Kidney epithelial cell (primary cell): ENCODE measurements at regions not wholly inside any gene's neighbourhood (a gene's known extent, or its start where the extent isn't known, plus 50 kb on each side); places are given as distances from the start of the nearest gene placed in this dataset.

Experiments used
- DNase-seq: peaks from one replicate; pipeline ENCODE4 v3.0.0-alpha.2; 2010; ENCODE audit warnings: low read depth
- H3K27me3 ChIP-seq: 2 replicates; pipeline ENCODE4 v1.6.0; 2011; ENCODE audit warnings: low read length; ENCODE audit not compliant: control insufficient read depth, insufficient read depth
- H3K36me3 ChIP-seq: 2 replicates; pipeline ENCODE4 v1.5.1; 2011; ENCODE audit warnings: low read length; ENCODE audit not compliant: control insufficient read depth, insufficient read depth
- H3K4me3 ChIP-seq: 2 replicates; pipeline ENCODE4 v1.5.1; 2011; ENCODE audit warnings: low read depth, mild to moderate bottlenecking, control low read depth, low read length
- TF ChIP-seq, protein P1 (sequence below): IDR thresholded peaks from 2 replicates; pipeline ENCODE4 v1.5.1; 2011; ENCODE audit warnings: mild to moderate bottlenecking, moderate library complexity, low read length, control low read depth, inconsistent platforms; ENCODE audit not compliant: insufficient read depth, poor library complexity, severe bottlenecking

DNA sequence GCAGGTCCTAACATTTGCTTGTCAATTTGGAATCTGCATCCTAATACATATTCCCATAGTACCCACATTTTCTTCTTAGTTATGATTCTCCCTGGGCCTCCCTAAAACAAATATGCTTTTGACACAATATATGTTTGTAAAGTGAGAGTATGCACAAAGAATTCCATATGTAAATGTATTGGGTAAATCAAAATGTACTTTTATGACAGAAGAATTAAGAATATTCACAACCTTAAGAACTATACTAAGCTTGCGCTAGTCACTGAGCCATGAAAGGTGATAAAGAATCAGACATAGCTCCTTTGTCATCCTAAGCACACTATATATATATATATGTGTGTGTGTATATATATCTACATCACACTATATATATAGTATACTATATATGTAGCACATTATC, 438.5 kb downstream of the ACTL7B start:
- no peaks in the 10 kb centered on the region for H3K36me3 ChIP-seq
- DNase-seq, result no peak
- H3K4me3 ChIP-seq, result no peak overlapping the region
- TF ChIP-seq, protein P1, sequence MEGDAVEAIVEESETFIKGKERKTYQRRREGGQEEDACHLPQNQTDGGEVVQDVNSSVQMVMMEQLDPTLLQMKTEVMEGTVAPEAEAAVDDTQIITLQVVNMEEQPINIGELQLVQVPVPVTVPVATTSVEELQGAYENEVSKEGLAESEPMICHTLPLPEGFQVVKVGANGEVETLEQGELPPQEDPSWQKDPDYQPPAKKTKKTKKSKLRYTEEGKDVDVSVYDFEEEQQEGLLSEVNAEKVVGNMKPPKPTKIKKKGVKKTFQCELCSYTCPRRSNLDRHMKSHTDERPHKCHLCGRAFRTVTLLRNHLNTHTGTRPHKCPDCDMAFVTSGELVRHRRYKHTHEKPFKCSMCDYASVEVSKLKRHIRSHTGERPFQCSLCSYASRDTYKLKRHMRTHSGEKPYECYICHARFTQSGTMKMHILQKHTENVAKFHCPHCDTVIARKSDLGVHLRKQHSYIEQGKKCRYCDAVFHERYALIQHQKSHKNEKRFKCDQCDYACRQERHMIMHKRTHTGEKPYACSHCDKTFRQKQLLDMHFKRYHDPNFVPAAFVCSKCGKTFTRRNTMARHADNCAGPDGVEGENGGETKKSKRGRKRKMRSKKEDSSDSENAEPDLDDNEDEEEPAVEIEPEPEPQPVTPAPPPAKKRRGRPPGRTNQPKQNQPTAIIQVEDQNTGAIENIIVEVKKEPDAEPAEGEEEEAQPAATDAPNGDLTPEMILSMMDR, result no peak
- no peaks in the 10 kb centered on the region for H3K27me3 ChIP-seq

- Histone ChIP-seq H3K27me3 (no peaks in the 10 kb centered on the region), H3K36me3 (no peaks in the 10 kb centered on the region), H3K4me3 (no peak overlapping the region)
- TF ChIP-seq, protein P1, result no peak
- DNase-seq, result no peak
These were observed 439.5 kb downstream of the ACTL7B start for GRCh38 chr9:108416324-108416723.

DNA sequence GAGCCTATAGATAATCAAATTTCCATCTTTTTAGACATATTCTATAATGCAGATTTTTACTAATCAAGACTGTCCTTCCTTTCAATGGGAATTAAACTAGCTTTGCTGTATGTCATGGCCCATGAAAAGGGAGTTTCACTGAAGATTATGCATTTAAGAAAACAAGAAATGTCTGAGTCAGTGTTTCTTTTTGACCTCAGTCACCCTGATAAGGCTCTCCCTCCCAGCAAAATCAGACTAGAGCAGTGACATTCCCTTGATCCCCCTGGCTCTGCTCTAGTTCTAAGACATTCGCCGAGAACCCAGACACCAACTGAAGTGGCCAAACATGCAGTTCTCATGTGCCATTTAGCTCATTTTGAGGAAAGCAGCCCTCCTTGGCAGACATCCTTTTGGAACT, 442.0 kb downstream of the ACTL7B start:
- TF ChIP-seq, protein P1, result no peak
- no peak for DNase-seq
- no peaks in the 10 kb centered on the region for H3K27me3 ChIP-seq

GRCh38 chr9:108412755-108413154, 443.0 kb downstream of the ACTL7B start:
- no peaks in the 10 kb centered on the region for H3K27me3 ChIP-seq
- H3K4me3 ChIP-seq, result no peak overlapping the region
- TF ChIP-seq, protein P1, result no peak
- H3K36me3 ChIP-seq, result no peaks in the 10 kb centered on the region
- DNase-seq, result no peak

More for the DNA sequence above, 442.0 kb downstream of the ACTL7B start:
- Histone ChIP-seq H3K4me3 (no peak overlapping the region), H3K36me3 (no peaks in the 10 kb centered on the region)

- Histone ChIP-seq H3K4me3 (no peak overlapping the region), H3K27me3 (no peaks in the 10 kb centered on the region), H3K36me3 (no peaks in the 10 kb centered on the region)
- DNase-seq, result no peak
- TF ChIP-seq, protein P1, result no peak
These were observed 444.2 kb downstream of the ACTL7B start for GRCh38 chr9:108411632-108412031.

GRCh38 chr9:108410161-108410560, 445.6 kb downstream of the ACTL7B start:
- Histone ChIP-seq H3K36me3 (no peaks in the 10 kb centered on the region), H3K4me3 (no peak overlapping the region), H3K27me3 (no peaks in the 10 kb centered on the region)
- TF ChIP-seq, protein P1, result no peak
- no peak for DNase-seq
